ENCODE measurements at regions not wholly inside any gene's neighbourhood (a gene's known extent, or its start where the extent isn't known, plus 50 kb on each side); places are given as distances from the start of the nearest gene placed in this dataset.

DNA sequence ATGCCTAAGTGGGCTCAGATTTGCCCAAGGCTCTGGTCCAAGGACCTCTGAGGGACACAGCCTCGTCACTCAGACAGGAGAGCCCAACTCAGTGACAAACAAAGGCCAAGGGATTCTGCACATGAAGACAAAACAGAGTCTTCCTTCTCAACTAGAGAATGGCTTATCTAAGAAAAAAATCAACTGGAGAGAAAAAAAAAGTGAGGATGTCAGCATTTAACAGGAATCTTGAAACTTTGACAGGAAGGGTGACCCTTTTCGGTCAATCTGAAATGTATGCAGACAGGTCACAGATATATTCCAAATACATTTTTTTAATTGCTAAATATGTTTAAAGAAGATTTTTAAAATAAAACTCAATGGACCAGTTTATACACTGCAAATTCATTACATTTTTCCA is 154.5 kb downstream of the ETS2 start:
- ATAC-seq: no peak
- WGBS, 2 donors: 89 to 93% methylated on average over 2 of the region's 2 CpGs
- intact Hi-C loops (cut with DNase I): no loop called here

DNA sequence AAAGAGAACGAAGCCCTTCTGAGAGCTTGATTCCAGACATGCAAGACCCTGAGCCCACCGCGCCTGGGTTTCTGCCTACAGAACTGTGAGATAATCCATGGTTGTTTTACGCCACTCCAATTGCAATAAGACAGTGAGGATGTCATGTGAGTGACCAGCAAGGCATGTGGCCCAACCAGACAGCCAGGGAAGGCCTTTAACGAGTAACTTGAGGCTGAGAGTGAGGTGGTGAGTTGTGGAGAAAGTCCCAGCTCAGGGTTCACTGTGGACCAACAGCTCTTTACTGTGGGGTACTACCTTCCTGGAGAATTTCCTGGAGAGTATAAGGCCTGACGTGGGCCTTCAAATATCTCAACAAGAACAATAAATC is 153.9 kb downstream of the ETS2 start:
- no peak for ATAC-seq
- WGBS, 2 donors: 89 to 93% methylated on average over 6 of the region's 6 CpGs

More for the DNA sequence above, 154.5 kb downstream of the ETS2 start:
- no peaks in the 10 kb centered on the region for H3K36me3 ChIP-seq (replicated peaks in 1 of 2; ENCODE audit: insufficient read depth in 1 of 2, low read depth in 2 of 2)
- DNase-seq: no peak
- H3K4me3 ChIP-seq: no peak overlapping the region
- no peak overlapping the region for H3K27ac ChIP-seq
- no peaks in the 10 kb centered on the region for H3K9me3 ChIP-seq
- TF ChIP-seq, protein P1, sequence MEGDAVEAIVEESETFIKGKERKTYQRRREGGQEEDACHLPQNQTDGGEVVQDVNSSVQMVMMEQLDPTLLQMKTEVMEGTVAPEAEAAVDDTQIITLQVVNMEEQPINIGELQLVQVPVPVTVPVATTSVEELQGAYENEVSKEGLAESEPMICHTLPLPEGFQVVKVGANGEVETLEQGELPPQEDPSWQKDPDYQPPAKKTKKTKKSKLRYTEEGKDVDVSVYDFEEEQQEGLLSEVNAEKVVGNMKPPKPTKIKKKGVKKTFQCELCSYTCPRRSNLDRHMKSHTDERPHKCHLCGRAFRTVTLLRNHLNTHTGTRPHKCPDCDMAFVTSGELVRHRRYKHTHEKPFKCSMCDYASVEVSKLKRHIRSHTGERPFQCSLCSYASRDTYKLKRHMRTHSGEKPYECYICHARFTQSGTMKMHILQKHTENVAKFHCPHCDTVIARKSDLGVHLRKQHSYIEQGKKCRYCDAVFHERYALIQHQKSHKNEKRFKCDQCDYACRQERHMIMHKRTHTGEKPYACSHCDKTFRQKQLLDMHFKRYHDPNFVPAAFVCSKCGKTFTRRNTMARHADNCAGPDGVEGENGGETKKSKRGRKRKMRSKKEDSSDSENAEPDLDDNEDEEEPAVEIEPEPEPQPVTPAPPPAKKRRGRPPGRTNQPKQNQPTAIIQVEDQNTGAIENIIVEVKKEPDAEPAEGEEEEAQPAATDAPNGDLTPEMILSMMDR (IDR thresholded peaks at IDR 0.05): no peak
- TF ChIP-seq POLR2A (IDR thresholded peaks at IDR 0.05): no peak
- H3K27me3 ChIP-seq: no peaks in the 10 kb centered on the region
- H3K4me1 ChIP-seq: peaks cover 33% of the 10 kb centered on the region

DNA sequence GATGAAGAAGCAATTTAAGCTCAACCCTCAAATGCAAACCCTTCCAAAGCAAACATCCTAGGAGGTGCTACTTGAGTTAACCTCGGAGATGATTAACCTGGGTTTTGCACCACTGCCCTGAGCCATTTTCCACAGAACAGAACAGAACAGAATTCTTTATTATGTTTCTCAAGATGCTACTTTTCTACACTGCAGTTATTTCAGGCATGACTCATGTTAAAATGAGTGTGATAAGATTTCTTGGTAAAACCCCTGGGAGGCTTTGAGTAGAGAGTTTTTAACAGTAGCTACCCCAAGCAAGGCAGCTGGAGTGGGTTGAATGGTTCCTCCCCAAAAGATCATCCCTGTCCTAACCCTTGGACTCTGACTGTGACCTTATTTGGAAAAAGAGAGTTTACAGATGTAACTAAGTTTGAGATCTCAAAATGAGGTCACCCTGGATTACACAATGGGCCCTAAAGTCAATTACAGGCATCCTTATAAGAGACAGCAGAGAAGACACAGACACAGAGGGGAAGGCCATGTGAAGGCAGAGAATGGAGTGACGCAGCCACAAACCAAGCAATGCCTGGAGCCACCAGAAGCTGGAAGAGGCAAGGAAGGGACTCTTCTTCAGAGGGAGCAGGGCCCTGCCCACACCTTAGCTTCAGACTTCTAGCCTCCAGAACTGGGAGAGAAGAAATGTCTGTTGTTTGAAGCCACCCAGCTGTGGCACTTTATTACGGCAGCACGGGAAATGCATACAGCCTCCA is 153.4 kb downstream of the ETS2 start:
- 73 to 77% methylated on average over 4 of the region's 4 CpGs for WGBS, 2 donors
- Histone ChIP-seq H3K9me3 (no peaks in the 10 kb centered on the region), H3K36me3 (replicated peaks in 1 of 2; ENCODE audit: insufficient read depth in 1 of 2, low read depth in 2 of 2) (no peaks in the 10 kb centered on the region), H3K4me3 (no peak overlapping the region), H3K27me3 (no peaks in the 10 kb centered on the region), H3K27ac (peak overlapping the region in 1 of 4 donors; percentile 1), H3K4me1 (peaks cover 33% of the 10 kb centered on the region)
- no peak for TF ChIP-seq POLR2A (IDR thresholded peaks at IDR 0.05)
- TF ChIP-seq, protein P1 (IDR thresholded peaks at IDR 0.05): no peak
- peak; percentile 55 for ATAC-seq
- intact Hi-C loops (cut with DNase I): no loop called here
- DNase-seq: peak in 3 of 4 donors; percentile 20 to 58 (median 31)

More for the DNA sequence above, 153.9 kb downstream of the ETS2 start:
- Histone ChIP-seq H3K9me3 (no peaks in the 10 kb centered on the region), H3K27ac (peak overlapping the region in 1 of 4 donors; percentile 1), H3K4me1 (peaks cover 33% of the 10 kb centered on the region), H3K4me3 (no peak overlapping the region), H3K36me3 (replicated peaks in 1 of 2; ENCODE audit: insufficient read depth in 1 of 2, low read depth in 2 of 2) (no peaks in the 10 kb centered on the region), H3K27me3 (no peaks in the 10 kb centered on the region)
- no peak for DNase-seq
- intact Hi-C loops (cut with DNase I): no loop called here
- no peak for TF ChIP-seq POLR2A (IDR thresholded peaks at IDR 0.05)
- TF ChIP-seq, protein P1 (IDR thresholded peaks at IDR 0.05): no peak

DNA sequence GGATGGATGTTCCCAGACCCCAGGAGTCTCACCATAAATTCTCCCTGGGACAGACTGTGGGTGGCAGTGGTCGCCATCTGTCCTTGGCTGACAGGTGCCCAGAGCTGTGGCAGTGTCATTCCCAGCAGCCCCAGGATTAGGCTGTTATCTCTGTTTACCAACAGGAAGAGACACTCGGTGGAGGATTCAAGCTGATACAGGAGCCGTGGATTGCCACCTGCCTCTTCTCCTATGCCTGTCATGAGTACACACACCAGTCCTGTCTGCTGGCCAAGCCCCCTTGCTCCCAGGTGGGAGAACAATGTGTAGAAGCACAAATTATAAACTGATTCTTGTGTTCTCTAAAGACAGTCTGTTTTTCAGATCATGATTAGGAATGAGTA is 152.6 kb downstream of the ETS2 start:
- no peaks in the 10 kb centered on the region for H3K36me3 ChIP-seq (replicated peaks in 1 of 2; ENCODE audit: insufficient read depth in 1 of 2, low read depth in 2 of 2)
- H3K27me3 ChIP-seq: no peaks in the 10 kb centered on the region
- no peak for ATAC-seq
- 60 to 65% methylated on average over 3 of the region's 3 CpGs for WGBS, 2 donors
- intact Hi-C loops (cut with DNase I): no loop called here
- peaks cover 33% of the 10 kb centered on the region for H3K4me1 ChIP-seq
- TF ChIP-seq POLR2A (IDR thresholded peaks at IDR 0.05): no peak
- TF ChIP-seq, protein P1 (IDR thresholded peaks at IDR 0.05): no peak
- no peak overlapping the region for H3K4me3 ChIP-seq
- no peak overlapping the region for H3K27ac ChIP-seq
- no peak for DNase-seq
- H3K9me3 ChIP-seq: no peaks in the 10 kb centered on the region

Measured in body of pancreas (tissue), 4 donors.